ELF-1 (cell line): ENCODE measurements at regions not wholly inside any gene's neighbourhood (a gene's known extent, or its start where the extent isn't known, plus 50 kb on each side); places are given as distances from the start of the nearest gene placed in this dataset.

Experiments used
- DNase-seq: peaks from one replicate; pipeline ENCODE4 v3.0.0-alpha.2; 2016; ENCODE audit warnings: low read depth, low spot score

- no peak for DNase-seq
Measured at GRCh38 chr3:109900783-109901182, 563.4 kb upstream of the DPPA4 start.

DNA sequence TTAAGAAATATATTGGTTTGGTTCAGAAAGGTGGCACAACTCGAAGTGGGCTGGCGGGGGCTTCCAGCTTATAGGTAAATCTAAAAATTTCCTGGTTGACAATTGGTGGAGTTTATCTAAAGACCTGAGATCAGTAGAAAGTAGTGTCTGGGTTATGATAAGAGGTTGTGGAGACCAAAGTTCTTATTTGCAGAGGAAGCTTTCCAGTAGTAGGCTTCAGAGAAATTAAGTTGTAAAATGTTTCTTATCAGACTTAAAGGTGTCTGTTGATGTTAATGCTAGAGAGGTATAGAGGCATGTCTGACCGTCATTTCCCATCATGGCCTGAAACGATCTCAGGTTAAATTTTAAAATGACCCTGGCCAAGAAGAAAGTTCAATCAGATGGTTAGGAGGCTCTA, 565.2 kb upstream of the DPPA4 start:
- DNase-seq = no peak

DNA sequence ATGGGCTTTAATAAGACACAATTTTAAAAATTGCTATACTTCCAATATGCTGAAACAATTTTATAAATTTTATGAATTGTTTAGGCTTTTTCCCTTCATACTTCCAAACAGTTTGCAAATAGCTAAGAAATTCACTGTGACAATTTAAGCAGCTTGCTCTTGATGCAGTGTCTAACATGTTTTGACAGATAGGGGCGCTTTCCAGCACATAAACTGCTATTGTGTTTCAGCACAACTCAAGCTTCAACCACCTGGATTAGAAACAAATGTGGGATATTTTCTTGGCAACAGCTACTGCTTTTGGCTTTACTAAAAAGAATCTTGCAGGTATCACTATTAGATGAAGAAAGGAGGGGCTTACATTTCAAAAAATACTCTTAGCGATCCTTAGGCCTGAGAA, 565.8 kb upstream of the DPPA4 start:
- no peak for DNase-seq

- no peak for DNase-seq
Measured at GRCh38 chr3:109910772-109911171, 573.4 kb upstream of the DPPA4 start.

GRCh38 chr3:109918740-109919139, 581.4 kb upstream of the DPPA4 start:
- DNase-seq = no peak

- no peak for DNase-seq
Measured at GRCh38 chr3:109920749-109921148, 583.4 kb upstream of the DPPA4 start.

DNA sequence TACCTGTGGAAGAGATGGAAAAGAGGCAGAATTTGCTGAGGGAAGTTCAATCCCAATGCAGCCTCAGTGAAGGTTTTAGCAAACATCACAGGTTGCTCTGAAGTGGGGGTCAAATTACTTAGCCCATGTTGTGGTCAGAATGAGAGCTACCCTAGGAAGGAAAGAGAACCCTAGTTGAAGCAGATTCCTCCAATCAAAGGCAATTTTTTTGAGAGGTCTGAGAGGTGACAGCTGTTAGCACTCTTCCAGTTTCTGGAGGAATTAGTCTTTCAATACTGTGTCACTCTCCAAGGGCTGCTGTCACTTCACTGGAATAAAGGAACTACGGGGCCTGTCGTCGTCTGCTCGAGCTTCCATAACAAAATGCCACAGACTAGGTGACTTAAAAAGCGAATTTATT, 584.2 kb upstream of the DPPA4 start:
- DNase-seq = no peak

- DNase-seq = no peak
Measured at GRCh38 chr3:109922856-109923255, 585.5 kb upstream of the DPPA4 start.

DNA sequence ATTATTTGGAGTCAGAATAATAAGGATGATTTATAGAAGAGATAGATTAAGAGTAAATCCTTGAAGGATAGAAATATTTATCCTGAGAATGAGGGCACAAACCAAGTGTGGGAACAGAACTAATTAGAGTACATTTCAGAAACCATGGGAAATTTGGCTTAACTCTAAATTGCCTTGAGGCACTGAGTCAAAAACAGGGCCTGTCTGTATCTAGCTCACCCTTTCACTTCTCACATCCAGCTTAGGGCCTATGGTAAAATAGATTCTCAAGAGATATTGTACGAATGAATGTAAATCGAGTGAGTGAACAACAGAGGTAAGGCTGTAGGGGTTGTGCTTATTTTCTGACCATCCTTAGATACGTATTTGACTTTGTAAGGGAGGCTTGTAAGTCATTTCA, 586.1 kb upstream of the DPPA4 start:
- no peak for DNase-seq

- no peak for DNase-seq
Measured at GRCh38 chr3:109924196-109924595, 586.9 kb upstream of the DPPA4 start.

- peak; percentile 9 for DNase-seq
Measured at GRCh38 chr3:109926376-109926775, 589.0 kb upstream of the DPPA4 start.

DNA sequence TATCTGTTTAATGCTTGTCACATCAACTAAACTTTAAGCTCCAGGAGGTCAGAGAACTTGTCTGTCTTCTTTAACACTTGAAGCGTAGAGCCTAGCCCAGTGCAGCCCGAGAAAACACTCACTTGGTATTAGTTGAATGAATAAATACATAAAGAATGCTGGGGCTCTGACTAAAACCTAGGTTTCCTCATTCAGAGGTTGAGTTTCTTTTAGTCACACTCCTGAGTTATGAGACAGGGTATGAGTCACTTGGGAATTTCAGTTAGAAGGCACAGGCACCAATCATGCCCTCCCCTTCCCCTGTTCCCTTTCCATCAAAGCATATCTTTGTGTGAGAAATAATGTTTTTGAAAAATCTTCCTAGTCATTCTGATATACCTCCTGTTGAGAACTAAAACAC, 589.8 kb upstream of the DPPA4 start:
- no peak for DNase-seq

GRCh38 chr3:109927726-109928125, 590.4 kb upstream of the DPPA4 start:
- no peak for DNase-seq

- no peak for DNase-seq
Measured at GRCh38 chr3:109930582-109930981, 593.2 kb upstream of the DPPA4 start.

DNA sequence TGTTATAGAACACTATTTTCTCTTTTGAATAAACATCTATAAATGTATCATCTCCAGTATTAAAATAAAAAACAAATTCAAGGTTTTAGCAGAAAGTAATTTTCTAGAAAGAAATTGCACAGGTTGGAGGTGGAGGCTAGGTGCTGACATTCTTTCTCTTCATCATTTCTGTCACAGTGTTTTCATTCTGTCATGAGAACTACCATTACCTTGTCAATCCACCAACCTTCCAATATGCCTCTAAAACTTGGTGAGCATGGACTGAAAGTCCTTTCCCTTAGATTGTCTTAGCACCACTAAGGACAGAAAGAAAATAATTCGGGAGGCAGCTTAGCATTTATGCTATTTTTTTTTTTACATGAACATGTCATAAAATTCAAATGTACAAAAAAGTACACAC, 596.2 kb upstream of the DPPA4 start:
- DNase-seq = no peak

GRCh38 chr3:109939817-109940216, 602.5 kb upstream of the DPPA4 start:
- no peak for DNase-seq

- DNase-seq = no peak
Measured at GRCh38 chr3:109943181-109943580, 605.8 kb upstream of the DPPA4 start.

- no peak for DNase-seq
Measured at GRCh38 chr3:109944836-109945235, 607.5 kb upstream of the DPPA4 start.

DNA sequence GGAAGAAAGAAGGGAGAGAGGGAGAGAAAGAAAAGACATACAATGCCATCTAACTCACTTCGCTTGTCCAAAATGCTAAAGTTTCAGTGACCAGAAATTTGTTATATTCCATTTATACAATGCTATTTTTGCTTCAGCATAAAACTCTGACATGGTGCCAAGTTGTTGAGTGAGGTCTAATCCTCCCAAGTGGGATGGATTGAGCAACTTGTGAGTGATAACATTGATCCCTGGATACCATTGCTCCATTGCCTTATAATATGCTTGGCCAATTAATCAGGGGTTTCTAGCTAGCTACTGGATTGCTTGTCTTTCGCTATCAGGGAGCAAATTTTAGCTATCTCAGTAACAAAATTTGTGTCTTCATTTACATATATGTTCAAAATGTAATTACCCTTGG, 615.6 kb upstream of the DPPA4 start:
- no peak for DNase-seq

GRCh38 chr3:109963831-109964230, 626.5 kb upstream of the DPPA4 start:
- no peak for DNase-seq

DNA sequence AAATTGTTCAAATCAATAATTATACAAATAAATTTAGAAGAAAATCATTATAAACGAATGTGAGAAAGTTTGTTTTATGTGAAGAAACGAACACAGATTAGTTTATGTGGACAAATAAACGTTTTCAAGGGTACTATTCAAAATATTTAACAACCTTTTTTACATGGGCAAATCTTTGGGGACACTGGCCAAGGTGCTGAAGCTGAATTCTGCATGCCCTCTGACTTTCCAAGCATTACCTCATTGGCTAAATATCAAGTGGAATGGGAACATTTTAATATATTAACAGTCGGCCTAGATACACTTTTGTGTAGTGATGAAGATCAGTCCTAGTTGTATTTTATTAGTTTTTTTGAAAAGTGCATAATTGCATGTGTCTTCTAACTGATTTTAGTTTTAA, 636.4 kb upstream of the DPPA4 start:
- no peak for DNase-seq

DNA sequence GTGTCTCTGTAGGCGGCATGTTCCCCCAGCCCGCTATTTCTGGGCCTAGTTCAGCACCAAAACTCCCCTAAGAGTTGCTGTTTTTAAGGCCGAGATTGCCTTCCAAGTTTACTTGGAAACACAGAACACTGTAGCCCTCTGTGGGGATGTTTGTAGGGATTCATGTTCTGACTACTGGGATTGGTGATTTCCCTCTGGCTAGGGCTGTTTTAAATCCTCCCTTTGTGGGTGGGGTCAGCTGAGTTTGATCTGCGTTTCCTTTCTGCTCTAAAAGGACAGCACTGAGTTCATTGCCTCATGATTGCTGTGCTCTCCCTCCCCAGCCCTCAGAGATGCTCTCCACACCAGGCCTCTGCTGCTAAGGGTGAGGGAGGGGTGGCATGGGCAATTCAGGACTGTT, 640.6 kb upstream of the DPPA4 start:
- peak; percentile 15 for DNase-seq

DNA sequence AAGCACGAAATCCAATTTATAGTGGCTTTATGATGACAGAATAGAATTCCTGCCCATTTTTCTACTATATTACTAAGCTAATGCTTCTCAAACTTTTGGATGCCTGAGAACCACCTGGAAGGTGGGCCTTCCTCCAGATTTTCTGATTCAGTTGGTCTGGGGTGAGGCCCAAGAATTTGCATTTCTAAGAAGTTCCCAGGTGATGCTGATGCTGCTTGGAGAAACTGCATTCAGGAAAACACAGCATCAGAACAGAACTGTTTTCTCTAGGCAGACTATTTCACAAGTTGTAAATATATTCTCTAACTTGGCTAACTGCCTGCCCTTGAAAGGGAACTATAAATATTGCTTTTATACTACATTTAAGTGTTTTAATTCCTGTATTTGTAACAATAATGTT, 644.9 kb upstream of the DPPA4 start:
- no peak for DNase-seq

DNA sequence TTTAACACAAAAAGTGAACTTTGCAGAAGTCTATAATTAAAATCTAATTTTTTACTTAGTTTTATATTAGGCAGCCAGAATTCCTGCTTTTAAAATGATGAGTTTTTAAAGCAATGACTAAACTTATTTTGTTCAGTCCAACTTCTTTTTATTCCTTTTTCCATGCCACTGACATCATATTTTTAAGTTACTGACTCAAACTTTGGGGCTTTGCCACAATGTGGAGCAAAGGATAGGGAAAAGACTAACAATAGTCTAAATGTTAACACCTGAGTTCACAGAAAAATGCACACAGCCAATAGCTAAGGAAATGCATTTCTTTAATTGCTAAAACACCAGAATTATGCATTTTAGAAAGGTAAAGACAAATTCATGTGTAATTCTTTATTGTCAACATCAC, 647.6 kb upstream of the DPPA4 start:
- DNase-seq = no peak
